KMS-11 (cell line): ENCODE measurements at regions not wholly inside any gene's neighbourhood (a gene's known extent, or its start where the extent isn't known, plus 50 kb on each side); places are given as distances from the start of the nearest gene placed in this dataset.

Source experiments
- H2AFZ ChIP-seq: fragments of 200-600 bp; sonication (generic); 2 replicates; pipeline ENCODE4 v1.6.1; 2016; ENCODE audit warnings: antibody characterized with exemption, mixed run types, low read depth
- H3K27ac ChIP-seq: fragments of 200-600 bp; sonication (generic); 2 replicates; pipeline ENCODE4 v1.6.1; 2016; ENCODE audit warnings: mild to moderate bottlenecking, mixed run types
- H3K27me3 ChIP-seq: fragments of 200-600 bp; sonication (generic); 2 replicates; pipeline ENCODE4 v1.6.1; 2017; ENCODE audit warnings: mild to moderate bottlenecking, low read depth, mixed run types, moderate library complexity; ENCODE audit not compliant: insufficient read depth
- H3K36me3 ChIP-seq: fragments of 200-600 bp; sonication (generic); 2 replicates; pipeline ENCODE4 v1.6.1; 2017; ENCODE audit warnings: mild to moderate bottlenecking, mixed run types; ENCODE audit not compliant: insufficient read depth
- H3K4me1 ChIP-seq: fragments of 200-600 bp; sonication (generic); 2 replicates; pipeline ENCODE4 v1.6.1; 2016; ENCODE audit warnings: mild to moderate bottlenecking, low read depth, mixed run types; ENCODE audit not compliant: poor library complexity, severe bottlenecking
- H3K4me2 ChIP-seq: fragments of 200-600 bp; sonication (generic); 2 replicates; pipeline ENCODE4 v1.7.0; 2016; ENCODE audit warnings: mild to moderate bottlenecking, mixed run types
- H3K4me3 ChIP-seq: fragments of 200-600 bp; sonication (generic); IDR thresholded peaks from 2 replicates; pipeline ENCODE4 v1.6.1; 2017; ENCODE audit warnings: low read depth, low read length, mixed read lengths; ENCODE audit not compliant: insufficient read depth
- H3K79me2 ChIP-seq: fragments of 200-600 bp; sonication (generic); 2 replicates; pipeline ENCODE4 v1.6.1; 2016; ENCODE audit warnings: low read depth, mixed run types; ENCODE audit not compliant: insufficient read depth
- H3K9ac ChIP-seq: fragments of 200-600 bp; sonication (generic); 2 replicates; pipeline ENCODE4 v1.6.1; 2016; ENCODE audit warnings: mild to moderate bottlenecking, mixed run types
- H4K20me1 ChIP-seq: fragments of 200-600 bp; sonication (generic); 2 replicates; pipeline ENCODE4 v1.6.1; 2016; ENCODE audit warnings: mild to moderate bottlenecking, mixed run types; ENCODE audit not compliant: insufficient read depth
- CTCF ChIP-seq: fragments of 200-600 bp; sonication (generic); conservative IDR thresholded peaks from 2 replicates; pipeline ENCODE4 v1.6.1; 2017; ENCODE audit warnings: low read depth, mild to moderate bottlenecking, antibody characterized with exemption, low read length, moderate library complexity, mixed read lengths

GRCh38 chr3:106794442-106794841 lies 582.8 kb upstream of the CCDC54 start:
- Histone ChIP-seq H3K27me3 (no peaks in the 10 kb centered on the region), H4K20me1 (no peaks in the 10 kb centered on the region), H3K79me2 (no peaks in the 10 kb centered on the region), H3K36me3 (no peaks in the 10 kb centered on the region), H3K4me1 (no peaks in the 10 kb centered on the region), H3K9ac (no peak overlapping the region), H3K4me3 (no peak overlapping the region), H3K4me2 (no peak overlapping the region), H2AFZ (no peak overlapping the region), H3K27ac (no peak overlapping the region)
- TF ChIP-seq CTCF = no peak

GRCh38 chr3:106795553-106795952 lies 581.7 kb upstream of the CCDC54 start:
- Histone ChIP-seq H3K27ac (no peak overlapping the region), H3K9ac (no peak overlapping the region), H3K4me1 (no peaks in the 10 kb centered on the region), H3K4me2 (no peak overlapping the region), H3K36me3 (no peaks in the 10 kb centered on the region), H3K79me2 (no peaks in the 10 kb centered on the region), H3K4me3 (no peak overlapping the region), H3K27me3 (no peaks in the 10 kb centered on the region), H2AFZ (no peak overlapping the region), H4K20me1 (no peaks in the 10 kb centered on the region)
- TF ChIP-seq CTCF = no peak

GRCh38 chr3:106797461-106797860 lies 579.8 kb upstream of the CCDC54 start:
- H3K4me2 ChIP-seq = no peak overlapping the region
- no peaks in the 10 kb centered on the region for H3K4me1 ChIP-seq
- no peaks in the 10 kb centered on the region for H3K79me2 ChIP-seq
- TF ChIP-seq CTCF = no peak
- H4K20me1 ChIP-seq = no peaks in the 10 kb centered on the region
- no peak overlapping the region for H3K9ac ChIP-seq
- no peak overlapping the region for H3K27ac ChIP-seq
- H3K4me3 ChIP-seq = no peak overlapping the region
- no peak overlapping the region for H2AFZ ChIP-seq
- no peaks in the 10 kb centered on the region for H3K27me3 ChIP-seq
- H3K36me3 ChIP-seq = no peaks in the 10 kb centered on the region

GRCh38 chr3:106805625-106806024 lies 571.6 kb upstream of the CCDC54 start:
- TF ChIP-seq CTCF = no peak
- H2AFZ ChIP-seq = no peak overlapping the region

GRCh38 chr3:106806964-106807363 lies 570.3 kb upstream of the CCDC54 start:
- Histone ChIP-seq H3K4me3 (no peak overlapping the region), H4K20me1 (no peaks in the 10 kb centered on the region), H3K36me3 (no peaks in the 10 kb centered on the region), H3K27me3 (no peaks in the 10 kb centered on the region), H3K79me2 (no peaks in the 10 kb centered on the region), H3K4me2 (no peak overlapping the region), H3K9ac (no peak overlapping the region), H3K27ac (no peak overlapping the region), H2AFZ (no peak overlapping the region), H3K4me1 (no peaks in the 10 kb centered on the region)
- no peak for TF ChIP-seq CTCF

More at GRCh38 chr3:106805625-106806024, 571.6 kb upstream of the CCDC54 start:
- H4K20me1 ChIP-seq = no peaks in the 10 kb centered on the region
- H3K36me3 ChIP-seq = no peaks in the 10 kb centered on the region
- no peaks in the 10 kb centered on the region for H3K27me3 ChIP-seq
- no peaks in the 10 kb centered on the region for H3K4me1 ChIP-seq
- H3K9ac ChIP-seq = no peak overlapping the region
- H3K79me2 ChIP-seq = no peaks in the 10 kb centered on the region
- H3K27ac ChIP-seq = no peak overlapping the region
- H3K4me2 ChIP-seq = no peak overlapping the region
- H3K4me3 ChIP-seq = no peak overlapping the region
